ENCODE measurements at regions not wholly inside any gene's neighbourhood (a gene's known extent, or its start where the extent isn't known, plus 50 kb on each side); places are given as distances from the start of the nearest gene placed in this dataset.

DNA sequence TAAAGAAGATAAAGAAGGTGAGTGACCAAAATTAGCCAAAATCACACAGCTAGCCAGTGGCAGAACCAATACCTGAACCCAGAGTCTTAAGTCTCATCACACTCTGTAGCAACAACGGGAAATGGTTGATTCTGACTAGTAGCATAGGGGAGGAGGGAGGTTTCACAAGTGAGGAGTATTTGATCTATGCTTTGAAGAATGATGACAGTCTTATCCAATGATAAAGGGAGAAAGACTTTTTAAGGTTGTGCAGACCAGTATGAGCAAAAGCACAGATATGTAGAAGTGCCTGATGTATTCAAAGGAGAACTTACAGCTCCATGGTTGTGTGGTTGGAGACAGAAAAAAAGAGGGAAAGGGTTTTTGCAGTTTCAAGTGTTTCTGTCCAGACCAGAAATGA lies 50.7 kb upstream of the LINC00305 start:
- TF ChIP-seq, protein P1, sequence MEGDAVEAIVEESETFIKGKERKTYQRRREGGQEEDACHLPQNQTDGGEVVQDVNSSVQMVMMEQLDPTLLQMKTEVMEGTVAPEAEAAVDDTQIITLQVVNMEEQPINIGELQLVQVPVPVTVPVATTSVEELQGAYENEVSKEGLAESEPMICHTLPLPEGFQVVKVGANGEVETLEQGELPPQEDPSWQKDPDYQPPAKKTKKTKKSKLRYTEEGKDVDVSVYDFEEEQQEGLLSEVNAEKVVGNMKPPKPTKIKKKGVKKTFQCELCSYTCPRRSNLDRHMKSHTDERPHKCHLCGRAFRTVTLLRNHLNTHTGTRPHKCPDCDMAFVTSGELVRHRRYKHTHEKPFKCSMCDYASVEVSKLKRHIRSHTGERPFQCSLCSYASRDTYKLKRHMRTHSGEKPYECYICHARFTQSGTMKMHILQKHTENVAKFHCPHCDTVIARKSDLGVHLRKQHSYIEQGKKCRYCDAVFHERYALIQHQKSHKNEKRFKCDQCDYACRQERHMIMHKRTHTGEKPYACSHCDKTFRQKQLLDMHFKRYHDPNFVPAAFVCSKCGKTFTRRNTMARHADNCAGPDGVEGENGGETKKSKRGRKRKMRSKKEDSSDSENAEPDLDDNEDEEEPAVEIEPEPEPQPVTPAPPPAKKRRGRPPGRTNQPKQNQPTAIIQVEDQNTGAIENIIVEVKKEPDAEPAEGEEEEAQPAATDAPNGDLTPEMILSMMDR (conservative IDR thresholded peaks at IDR 0.05 in 1 of 2, IDR thresholded peaks at IDR 0.05 in 1 of 2; ENCODE audit: low read depth in 1 of 2, low read length in 2 of 2) = no peak
- no peak for TF ChIP-seq EZH2 (IDR thresholded peaks at IDR 0.05; ENCODE audit: low read length, missing control alignments)

All from fibroblast of lung (primary cell).